DMS53 treated with DMSO at 0.1 percent for 48 hours (cell line): ENCODE measurements at regions not wholly inside any gene's neighbourhood (a gene's known extent, or its start where the extent isn't known, plus 50 kb on each side); places are given as distances from the start of the nearest gene placed in this dataset.
A peak's percentile ranks its signal among the peaks of the same experiment; 100 is the strongest.

ENCODE experiments used
- DNase-seq: peaks from one replicate; lab custom pipeline; 2025; ENCODE audit not compliant: unreplicated experiment; lab: John Stamatoyannopoulos, UW

GRCh38 chr16:51922476-51922875, 624.5 kb downstream of the TOX3 start:
- no peak for DNase-seq

- DNase-seq, result no peak
These were observed 627.2 kb downstream of the TOX3 start for GRCh38 chr16:51919736-51920135.

DNA sequence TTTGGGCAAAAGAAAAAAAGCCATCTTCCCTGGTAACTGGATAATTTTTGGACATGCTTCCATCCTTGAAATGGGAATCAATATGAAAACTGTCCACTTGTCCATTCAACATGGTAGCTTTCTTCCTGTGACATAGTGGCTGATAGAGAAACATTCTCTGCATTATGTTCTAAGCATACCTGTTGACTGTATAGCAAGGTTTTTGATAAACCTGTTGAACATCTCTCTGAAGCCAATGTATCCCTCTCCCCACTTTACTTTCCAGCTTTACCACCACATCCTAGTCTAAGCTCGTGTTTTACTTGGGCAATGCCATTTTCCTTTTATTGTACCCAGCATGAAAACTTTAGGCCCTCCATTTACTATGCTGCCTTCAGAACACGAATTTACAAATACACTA, 630.1 kb downstream of the TOX3 start:
- DNase-seq, result no peak

- no peak for DNase-seq
These were observed 630.7 kb downstream of the TOX3 start for GRCh38 chr16:51916231-51916630.

DNA sequence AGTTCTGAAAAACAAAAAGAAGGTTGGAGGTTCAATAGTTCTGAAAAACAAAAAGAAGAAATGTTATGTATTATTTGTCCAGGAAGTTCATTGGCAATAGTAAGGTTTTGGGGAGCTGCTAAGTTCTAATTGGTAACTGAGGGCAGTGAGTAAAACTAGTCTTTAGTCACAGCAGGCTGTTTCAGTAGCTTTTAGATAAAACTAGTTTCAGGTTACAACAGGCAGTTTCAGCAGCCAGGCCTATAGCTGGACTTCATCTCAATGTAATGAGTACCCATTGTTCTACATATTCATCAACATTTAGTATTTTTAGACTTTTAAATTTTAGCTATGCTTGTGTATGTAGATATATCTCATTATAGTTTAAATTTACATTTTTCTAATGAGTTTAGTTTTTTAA, 639.3 kb downstream of the TOX3 start:
- no peak for DNase-seq

GRCh38 chr16:51900221-51900780, 646.6 kb downstream of the TOX3 start:
- DNase-seq, result no peak

DNA sequence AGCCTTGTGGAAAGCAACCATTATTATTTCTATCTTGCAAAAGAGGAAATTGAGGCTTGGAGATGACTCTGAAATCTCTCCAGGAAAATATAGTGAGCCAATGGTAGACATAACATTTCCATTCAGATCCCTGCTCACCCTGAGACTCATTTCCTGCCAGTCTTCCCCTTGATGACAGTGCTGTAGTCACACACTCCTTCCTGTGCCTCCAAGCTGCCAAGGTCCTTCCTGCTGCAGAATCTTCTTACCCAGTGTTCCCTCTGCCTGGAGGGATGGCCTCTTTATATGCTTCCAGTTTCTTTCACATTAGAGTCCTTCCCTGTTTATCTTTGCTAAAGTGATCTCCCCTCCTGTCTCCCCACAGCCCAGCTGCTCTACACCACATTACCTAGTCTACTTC, 648.1 kb downstream of the TOX3 start:
- no peak for DNase-seq

DNA sequence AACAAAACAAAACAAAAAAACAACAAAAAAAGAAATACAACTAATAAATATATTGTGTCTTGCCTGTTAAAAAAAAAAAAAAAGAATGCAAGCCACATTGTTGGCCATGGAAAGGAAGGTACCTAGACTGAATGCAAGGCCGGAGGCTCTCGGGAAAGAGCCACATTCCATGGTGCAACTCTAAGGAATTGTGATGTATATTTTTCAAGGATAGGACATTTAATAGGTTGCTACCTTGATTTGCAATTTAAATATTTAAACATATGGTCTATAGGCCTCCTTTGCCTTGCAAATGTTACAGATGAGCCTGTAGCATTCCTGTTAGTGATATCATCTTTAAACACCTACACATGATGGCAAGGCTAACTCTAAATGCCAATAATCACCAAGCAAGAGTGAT, 650.9 kb downstream of the TOX3 start:
- no peak for DNase-seq

- DNase-seq, result no peak
These were observed 654.5 kb downstream of the TOX3 start for GRCh38 chr16:51892293-51893007.

- no peak for DNase-seq
These were observed 658.4 kb downstream of the TOX3 start for GRCh38 chr16:51888534-51888933.

GRCh38 chr16:51888016-51888415, 658.9 kb downstream of the TOX3 start:
- DNase-seq, result no peak

DNA sequence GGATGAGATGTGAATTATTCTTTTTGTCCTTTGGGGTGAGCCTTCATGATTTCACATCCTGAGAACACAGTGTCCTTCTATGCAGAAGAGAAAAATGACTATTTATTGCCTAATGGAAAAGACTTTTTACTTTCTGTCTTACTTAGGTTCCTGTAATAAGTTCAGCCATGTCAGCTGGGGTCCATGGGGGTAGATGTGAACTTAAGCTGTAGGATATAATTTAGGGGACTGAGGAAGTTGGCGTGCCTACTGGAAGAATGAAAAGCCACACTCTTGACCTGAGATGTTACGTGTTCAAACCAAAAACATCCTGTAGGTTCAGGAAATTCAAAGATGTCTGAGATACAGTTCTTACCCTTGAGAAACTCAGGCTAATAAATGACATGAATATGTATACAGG, 660.5 kb downstream of the TOX3 start:
- no peak for DNase-seq

DNA sequence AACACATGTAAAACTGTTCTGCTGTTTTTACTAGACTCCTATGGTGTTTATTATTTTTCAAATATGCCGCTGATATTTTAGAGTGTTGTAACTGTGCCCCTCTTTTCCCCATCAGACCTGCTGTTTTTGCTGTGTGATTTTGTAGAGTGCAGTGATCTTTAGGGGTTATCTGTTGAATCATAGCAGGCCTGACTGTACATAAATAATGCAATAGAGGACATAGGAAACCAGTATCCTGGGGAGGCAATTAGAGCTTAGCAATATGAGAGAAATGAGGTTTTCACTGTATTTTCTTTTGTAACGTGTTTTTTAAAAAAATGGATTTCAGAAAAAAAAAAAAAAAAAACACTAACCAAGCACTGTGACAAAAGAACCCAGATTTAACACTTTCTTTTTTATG, 662.2 kb downstream of the TOX3 start:
- no peak for DNase-seq

DNA sequence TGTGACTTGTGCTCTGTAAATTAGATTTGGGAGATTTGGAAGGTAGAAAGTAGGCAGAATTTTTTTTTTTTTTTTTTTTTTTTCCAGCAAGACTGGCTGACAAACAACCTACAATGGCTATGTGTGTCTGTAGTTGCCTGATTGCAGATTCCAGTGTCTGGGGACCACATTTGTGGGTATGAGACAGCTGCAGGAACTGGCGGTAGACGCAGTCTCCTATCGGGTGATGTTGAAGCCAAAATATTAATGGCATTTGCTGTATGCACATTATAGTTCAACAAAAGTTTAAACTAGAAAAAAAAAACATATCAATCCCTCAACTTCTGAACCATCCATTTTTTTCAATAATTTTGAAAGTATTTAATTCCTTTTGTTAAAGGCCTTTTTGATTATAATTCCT, 665.2 kb downstream of the TOX3 start:
- no peak for DNase-seq

- peak; percentile 71 for DNase-seq
These were observed 666.2 kb downstream of the TOX3 start for GRCh38 chr16:51880776-51881175.

- no peak for DNase-seq
These were observed 669.3 kb downstream of the TOX3 start for GRCh38 chr16:51877686-51878085.

GRCh38 chr16:51876934-51877333, 670.0 kb downstream of the TOX3 start:
- DNase-seq, result no peak

DNA sequence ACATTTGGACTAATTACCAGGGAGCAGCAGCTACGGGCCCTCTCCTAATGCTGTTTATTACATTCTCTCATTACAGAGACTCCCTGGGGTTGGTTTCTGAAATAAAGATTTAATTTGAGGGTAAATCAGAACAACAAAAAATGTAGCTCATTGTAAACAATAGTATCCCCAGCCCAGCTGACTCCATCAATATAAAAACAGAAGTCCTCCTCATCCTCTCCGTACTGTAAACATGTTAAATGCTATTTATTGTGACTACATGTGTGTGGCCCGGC, 670.4 kb downstream of the TOX3 start:
- no peak for DNase-seq

- DNase-seq, result no peak
These were observed 670.9 kb downstream of the TOX3 start for GRCh38 chr16:51875834-51876600.

DNA sequence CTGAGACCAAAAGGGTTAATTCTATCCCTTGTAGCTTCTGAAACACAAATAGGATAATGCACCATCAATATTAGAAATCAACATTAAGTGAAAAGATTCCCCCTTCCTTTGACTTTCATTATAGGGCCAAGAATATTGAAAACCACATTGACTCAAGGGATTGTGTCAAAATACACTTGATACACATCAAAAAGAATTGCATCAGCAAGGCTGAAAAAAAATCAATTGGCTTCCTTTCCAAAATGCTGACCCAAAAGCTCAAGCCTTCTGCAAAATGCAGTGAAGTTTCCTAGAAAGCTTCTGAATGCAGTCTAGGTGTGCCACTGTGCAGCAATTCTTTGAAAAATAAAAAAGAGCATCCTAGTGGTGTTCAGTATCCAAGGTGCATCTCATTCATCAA, 674.4 kb downstream of the TOX3 start:
- no peak for DNase-seq

DNA sequence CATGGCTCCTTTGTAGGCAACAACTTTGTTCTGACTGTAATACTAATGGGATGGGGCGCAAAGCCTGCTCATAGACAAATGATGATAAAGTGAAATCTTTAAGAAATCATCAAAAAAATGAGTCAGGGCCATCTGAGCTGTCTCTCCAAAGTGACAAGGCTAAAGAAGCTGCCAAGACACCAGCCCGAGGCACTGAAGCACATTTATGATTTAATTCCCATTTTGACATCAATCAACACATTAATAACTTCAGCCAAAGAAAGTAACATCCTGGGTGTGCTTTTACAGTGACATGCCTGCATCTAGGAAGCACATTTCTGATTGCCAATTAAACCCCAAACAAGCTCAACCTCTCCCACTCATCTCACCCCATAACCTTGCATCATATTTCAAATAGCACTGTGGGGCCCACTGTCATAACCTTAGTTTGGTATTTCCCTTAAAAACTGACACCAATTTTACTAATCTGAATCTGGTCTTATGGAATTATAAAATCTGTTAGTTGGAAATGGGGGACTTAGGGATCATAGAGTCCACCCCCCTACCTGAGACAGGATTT, 676.6 kb downstream of the TOX3 start:
- no peak for DNase-seq

- no peak for DNase-seq
These were observed 677.8 kb downstream of the TOX3 start for GRCh38 chr16:51869176-51869575.
